Upper lobe of left lung (tissue), 6 donors: ENCODE measurements at regions not wholly inside any gene's neighbourhood (a gene's known extent, or its start where the extent isn't known, plus 50 kb on each side); places are given as distances from the start of the nearest gene placed in this dataset.

Source experiments
- ATAC-seq, 2 donors: fragments of 200-7000 bp; cut with Tn5 transposase; one replicate each; pipeline ENCODE4 v1.9.1; 2022; ENCODE audit warnings: mild to moderate bottlenecking in 2 of 2, moderate library complexity in 2 of 2; ENCODE audit not compliant: low FRiP score in 2 of 2
- DNase-seq, 2 donors: peaks; one replicate each; pipeline ENCODE4 v3.0.0-alpha.2; 2019 to 2020
- H3K27ac ChIP-seq, 4 donors: fragments of 200-600 bp; sonication (generic); one replicate each; pipeline ENCODE4 v1.5.1; 2016 to 2019
- H3K27me3 ChIP-seq, 4 donors: fragments of 200-600 bp; sonication (generic); one replicate each; pipeline ENCODE4 v1.5.1; 2017 to 2019
- H3K36me3 ChIP-seq, 4 donors: fragments of 200-600 bp; sonication (generic); one replicate each; pipeline ENCODE4 v1.5.1; 2016 to 2019
- H3K4me1 ChIP-seq, 4 donors: fragments of 200-600 bp; sonication (generic); one replicate each; pipeline ENCODE4 v1.5.1; 2018 to 2019
- H3K4me3 ChIP-seq, 4 donors: fragments of 200-600 bp; sonication (generic); one replicate each; pipeline ENCODE4 v1.5.1; 2017 to 2019; ENCODE audit warnings: mild to moderate bottlenecking in 2 of 4, moderate library complexity in 1 of 4
- H3K9me3 ChIP-seq, 4 donors: fragments of 200-600 bp; sonication (generic); one replicate each; pipeline ENCODE4 v1.5.1; 2018 to 2019
- EP300 ChIP-seq, 4 donors: sonication (generic); formaldehyde crosslinking; IDR thresholded peaks; one replicate each; pipeline ENCODE4 v1.5.1; 2017; ENCODE audit warnings: antibody characterized with exemption in 4 of 4, control low read depth in 2 of 4
- POLR2A ChIP-seq, 4 donors: fragments of 450-650 bp; IDR thresholded peaks; one replicate each; pipeline ENCODE4 v1.5.1; 2016 to 2017; ENCODE audit warnings: antibody characterized with exemption in 4 of 4, mild to moderate bottlenecking in 2 of 4
- POLR2AphosphoS5 ChIP-seq, 2 donors: sonication (generic); formaldehyde crosslinking; IDR thresholded peaks; one replicate each; pipeline ENCODE4 v1.5.1; 2017; ENCODE audit warnings: antibody characterized with exemption in 2 of 2
- WGBS, 2 donors: methylation state at CpG; one replicate each; pipeline ENCODE4 v1.1.5; 2017 to 2018; 5-methylcytosine and 5-hydroxymethylcytosine counted together
- TF ChIP-seq, protein P1 (sequence below), 6 experiments: fragments of 450-650 bp in 4 of 6; fragments of 200-600 bp in 2 of 6; sonication (generic) in 2 of 6; IDR thresholded peaks; one replicate each; pipeline ENCODE4 v1.5.1; 2016 to 2019; ENCODE audit warnings: antibody characterized with exemption in 6 of 6
- donor health status: DM: no; HTN: no; CAD: no; lungs with moderate emphysema.
- donor health status: DM: no; HTN: yes; CAD: no; lungs with severe emphysema.

DNA sequence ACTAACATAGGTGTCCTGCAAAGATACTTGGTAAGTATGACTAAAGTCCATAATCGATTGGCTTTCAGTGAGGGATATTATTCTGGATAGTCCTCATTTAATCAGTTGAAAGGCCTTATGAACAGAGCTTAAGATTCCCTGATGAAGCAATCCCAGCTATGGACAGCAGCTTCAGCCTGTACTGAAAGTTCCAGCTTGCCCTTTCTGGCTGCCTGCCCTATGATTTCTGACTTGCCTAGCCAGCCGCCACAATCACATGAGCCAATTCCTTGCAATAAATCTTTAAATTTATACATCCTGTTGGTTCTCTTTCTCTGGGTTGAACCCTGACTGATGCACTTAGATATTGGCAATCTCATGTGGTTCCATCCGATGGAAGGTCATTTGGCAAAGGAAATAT, 759.0 kb upstream of the API5 start:
- no peaks in the 10 kb centered on the region for H3K4me1 ChIP-seq
- TF ChIP-seq POLR2AphosphoS5 (IDR thresholded peaks at IDR 0.05) (no peak), POLR2A (IDR thresholded peaks at IDR 0.05) (no peak)
- ATAC-seq (no peak), DNase-seq (no peak)
- H3K9me3 ChIP-seq, result no peaks in the 10 kb centered on the region
- no peak overlapping the region for H3K4me3 ChIP-seq
- no peak overlapping the region for H3K27ac ChIP-seq
- 58 to 70% methylated on average over 3 of the region's 3 CpGs for WGBS, 2 donors
- no peaks in the 10 kb centered on the region for H3K27me3 ChIP-seq
- no peaks in the 10 kb centered on the region for H3K36me3 ChIP-seq

DNA sequence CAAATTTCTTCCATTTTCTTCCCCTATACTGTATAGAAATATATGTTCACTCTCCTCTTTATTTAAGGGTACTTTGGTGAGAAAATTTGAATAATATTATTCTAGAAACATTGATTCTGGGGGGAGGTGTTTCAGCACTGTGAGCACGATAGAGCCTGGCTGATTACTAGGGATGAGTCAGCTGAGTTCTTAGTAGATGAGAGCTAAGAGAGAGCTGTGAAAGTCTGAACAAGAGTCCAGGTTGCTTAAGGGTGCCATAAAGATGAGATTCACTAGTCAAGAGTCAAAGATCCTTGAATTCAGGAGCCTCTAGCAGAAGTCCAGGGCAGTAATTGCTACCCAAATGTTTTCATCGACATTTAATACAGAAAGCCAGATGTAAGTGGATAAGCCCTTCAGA, 756.6 kb upstream of the API5 start:
- TF ChIP-seq POLR2A (IDR thresholded peaks at IDR 0.05) (no peak), EP300 (IDR thresholded peaks at IDR 0.05) (no peak), POLR2AphosphoS5 (IDR thresholded peaks at IDR 0.05) (no peak)
- TF ChIP-seq, protein P1, sequence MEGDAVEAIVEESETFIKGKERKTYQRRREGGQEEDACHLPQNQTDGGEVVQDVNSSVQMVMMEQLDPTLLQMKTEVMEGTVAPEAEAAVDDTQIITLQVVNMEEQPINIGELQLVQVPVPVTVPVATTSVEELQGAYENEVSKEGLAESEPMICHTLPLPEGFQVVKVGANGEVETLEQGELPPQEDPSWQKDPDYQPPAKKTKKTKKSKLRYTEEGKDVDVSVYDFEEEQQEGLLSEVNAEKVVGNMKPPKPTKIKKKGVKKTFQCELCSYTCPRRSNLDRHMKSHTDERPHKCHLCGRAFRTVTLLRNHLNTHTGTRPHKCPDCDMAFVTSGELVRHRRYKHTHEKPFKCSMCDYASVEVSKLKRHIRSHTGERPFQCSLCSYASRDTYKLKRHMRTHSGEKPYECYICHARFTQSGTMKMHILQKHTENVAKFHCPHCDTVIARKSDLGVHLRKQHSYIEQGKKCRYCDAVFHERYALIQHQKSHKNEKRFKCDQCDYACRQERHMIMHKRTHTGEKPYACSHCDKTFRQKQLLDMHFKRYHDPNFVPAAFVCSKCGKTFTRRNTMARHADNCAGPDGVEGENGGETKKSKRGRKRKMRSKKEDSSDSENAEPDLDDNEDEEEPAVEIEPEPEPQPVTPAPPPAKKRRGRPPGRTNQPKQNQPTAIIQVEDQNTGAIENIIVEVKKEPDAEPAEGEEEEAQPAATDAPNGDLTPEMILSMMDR (IDR thresholded peaks at IDR 0.05), result no peak
- no peaks in the 10 kb centered on the region for H3K4me1 ChIP-seq
- no peak overlapping the region for H3K4me3 ChIP-seq
- ATAC-seq, result no peak
- no peaks in the 10 kb centered on the region for H3K27me3 ChIP-seq
- no peak overlapping the region for H3K27ac ChIP-seq
- DNase-seq, result no peak
- WGBS, 2 donors, result 82 to 88% methylated on average over 2 of the region's 2 CpGs
- H3K36me3 ChIP-seq, result no peaks in the 10 kb centered on the region
- no peaks in the 10 kb centered on the region for H3K9me3 ChIP-seq

DNA sequence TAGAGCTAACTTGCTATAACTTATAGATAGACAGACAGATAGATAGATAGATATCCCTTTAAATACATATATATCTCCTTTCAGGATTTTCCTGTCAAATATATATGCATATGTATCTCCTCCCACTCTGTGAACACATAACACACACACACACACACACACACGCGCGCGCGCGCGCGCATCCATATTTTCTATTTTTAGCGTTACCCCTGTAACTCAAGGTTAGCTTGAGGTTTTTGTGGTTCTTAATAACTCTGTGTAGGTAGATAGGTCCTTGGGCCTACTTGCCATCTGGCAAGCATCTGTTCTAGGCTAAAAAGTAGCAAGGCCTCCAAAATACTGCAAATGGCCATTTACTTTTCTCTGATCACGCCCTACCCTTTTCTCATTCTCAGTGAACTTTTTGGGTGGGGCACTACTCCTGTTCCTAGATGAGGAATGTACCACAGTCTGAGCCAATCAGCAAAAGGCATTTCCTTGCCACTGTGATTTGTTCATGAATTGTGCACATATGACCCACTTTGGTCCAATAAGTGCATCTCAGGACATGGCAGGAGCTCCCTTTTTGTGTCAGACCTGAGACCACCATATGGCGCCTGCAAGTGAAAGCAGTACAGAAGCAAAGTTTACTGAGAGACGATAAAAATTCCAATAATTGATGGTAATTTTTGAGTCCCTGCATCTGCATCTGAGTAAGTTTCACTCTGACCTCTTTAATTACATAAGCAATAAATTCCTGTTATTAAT, 740.5 kb upstream of the API5 start:
- no peak for TF ChIP-seq POLR2AphosphoS5 (IDR thresholded peaks at IDR 0.05)
- no peak for TF ChIP-seq POLR2A (IDR thresholded peaks at IDR 0.05)
- no peak for TF ChIP-seq EP300 (IDR thresholded peaks at IDR 0.05)
- TF ChIP-seq, protein P1 (IDR thresholded peaks at IDR 0.05), result no peak
- 66 to 68% methylated on average over 12 of the region's 12 CpGs for WGBS, 2 donors
- Histone ChIP-seq H3K27ac (no peak overlapping the region), H3K4me1 (no peaks in the 10 kb centered on the region), H3K36me3 (no peaks in the 10 kb centered on the region), H3K27me3 (no peaks in the 10 kb centered on the region), H3K4me3 (no peak overlapping the region), H3K9me3 (peaks cover 0 to 5% (median 0%) of the 10 kb centered on the region in 4 donors)
- no peak for ATAC-seq
- DNase-seq, result no peak

DNA sequence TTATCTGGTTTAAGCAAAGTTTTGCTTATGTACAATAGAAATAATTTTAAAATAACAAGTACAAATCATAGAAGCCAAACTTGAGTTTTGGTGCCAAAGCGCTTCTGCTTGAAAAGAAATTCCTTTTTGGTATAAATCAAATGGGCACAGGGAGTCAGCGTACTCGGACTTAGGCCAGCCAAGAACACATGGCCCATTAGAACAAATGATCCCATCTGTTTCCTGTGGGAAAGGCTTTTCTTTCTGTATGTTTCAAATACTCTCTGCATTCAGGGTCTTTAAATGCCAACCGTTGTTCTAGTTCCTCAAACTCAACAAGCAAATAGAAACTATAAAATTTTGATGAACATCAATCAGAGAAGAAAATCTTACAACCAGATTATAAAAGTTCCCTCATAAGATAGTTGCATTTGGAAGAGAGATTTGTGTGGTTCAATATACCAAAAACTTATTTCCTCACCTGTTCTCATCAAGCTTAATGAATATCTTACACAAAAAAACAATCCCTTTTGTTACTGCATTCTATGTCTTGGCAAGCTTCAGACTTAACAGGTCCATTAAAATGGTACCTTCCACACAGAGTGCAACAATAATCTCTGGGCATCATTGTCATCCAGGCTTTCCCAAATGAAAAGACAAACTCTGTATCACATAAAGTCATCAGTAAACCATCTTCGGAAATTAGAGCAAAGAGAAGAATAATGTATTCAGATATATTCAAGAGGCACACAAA, 739.8 kb upstream of the API5 start:
- ATAC-seq, result no peak
- no peaks in the 10 kb centered on the region for H3K27me3 ChIP-seq
- DNase-seq, result no peak
- H3K36me3 ChIP-seq, result no peaks in the 10 kb centered on the region
- H3K27ac ChIP-seq, result no peak overlapping the region
- peaks cover 0 to under 1% (median 0%) of the 10 kb centered on the region in 4 donors for H3K9me3 ChIP-seq
- H3K4me3 ChIP-seq, result no peak overlapping the region
- no peak for TF ChIP-seq EP300 (IDR thresholded peaks at IDR 0.05)
- TF ChIP-seq, protein P1 (IDR thresholded peaks at IDR 0.05), result no peak
- TF ChIP-seq POLR2A (IDR thresholded peaks at IDR 0.05), result no peak
- WGBS, 2 donors, result 61 to 67% methylated on average over 5 of the region's 5 CpGs
- H3K4me1 ChIP-seq, result no peaks in the 10 kb centered on the region

DNA sequence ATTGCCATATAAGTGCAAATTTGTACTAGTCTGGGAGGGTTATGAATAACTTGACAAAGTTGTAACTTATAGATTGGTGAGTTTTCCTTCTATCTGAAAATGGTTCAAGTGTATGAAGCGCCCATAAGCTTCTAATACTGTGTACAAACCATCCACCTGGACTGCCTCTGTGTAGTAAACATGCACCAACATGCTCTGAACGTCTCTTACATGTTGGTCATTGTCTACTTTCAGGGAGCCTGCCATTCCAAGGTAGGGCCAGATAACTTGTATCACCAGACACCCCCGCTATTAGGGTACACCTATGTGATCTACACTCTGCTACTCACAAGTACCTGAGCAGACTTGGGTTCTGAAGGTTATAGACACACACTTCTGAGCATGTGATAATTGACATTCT, 735.5 kb upstream of the API5 start:
- ATAC-seq (no peak), DNase-seq (no peak)
- 65 to 70% methylated on average over 3 of the region's 3 CpGs for WGBS, 2 donors
- Histone ChIP-seq H3K4me1 (no peaks in the 10 kb centered on the region), H3K9me3 (no peaks in the 10 kb centered on the region), H3K27me3 (no peaks in the 10 kb centered on the region), H3K4me3 (no peak overlapping the region), H3K27ac (no peak overlapping the region), H3K36me3 (no peaks in the 10 kb centered on the region)
- TF ChIP-seq POLR2AphosphoS5 (IDR thresholded peaks at IDR 0.05) (no peak), EP300 (IDR thresholded peaks at IDR 0.05) (no peak), POLR2A (IDR thresholded peaks at IDR 0.05) (no peak)
- TF ChIP-seq, protein P1 (IDR thresholded peaks at IDR 0.05), result no peak
